ENCODE measurements at regions not wholly inside any gene's neighbourhood (a gene's known extent, or its start where the extent isn't known, plus 50 kb on each side); places are given as distances from the start of the nearest gene placed in this dataset.

DNA sequence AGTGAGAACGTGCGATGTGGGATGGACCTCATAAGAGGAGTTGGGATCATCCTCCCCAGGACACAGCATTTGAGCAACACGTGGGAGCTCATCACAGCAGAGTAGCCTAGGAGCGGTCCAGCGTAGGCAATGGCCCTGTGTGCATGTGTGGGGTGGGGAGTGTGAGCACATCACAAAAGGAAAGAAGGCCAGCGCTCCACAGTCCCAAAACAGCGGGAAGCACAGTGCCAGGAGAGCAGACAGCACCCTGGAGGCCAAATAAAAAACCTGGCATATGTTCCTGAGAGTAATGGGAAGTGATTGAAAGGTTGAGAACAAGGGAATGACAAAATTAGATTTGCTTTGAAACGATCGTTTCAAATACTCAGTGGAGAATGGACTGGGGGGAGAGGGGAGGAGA is 226.0 kb downstream of the C7orf25 start:
- H2AFZ ChIP-seq (ENCODE audit: low read depth, low read length): no peak overlapping the region
- H3K27ac ChIP-seq (ENCODE audit: low read length): no peak overlapping the region
- H3K9ac ChIP-seq (ENCODE audit: low read depth, low read length): no peak overlapping the region
- H3K4me2 ChIP-seq (ENCODE audit: insufficient read depth, low read length): no peak overlapping the region
- no peaks in the 10 kb centered on the region for H3K9me3 ChIP-seq (ENCODE audit: insufficient read depth, low read length, severe bottlenecking)
- TF ChIP-seq EZH2 (IDR thresholded peaks at IDR 0.05; ENCODE audit: borderline replicate concordance, low read depth, low read length, severe bottlenecking): no peak
- TF ChIP-seq, protein P1, sequence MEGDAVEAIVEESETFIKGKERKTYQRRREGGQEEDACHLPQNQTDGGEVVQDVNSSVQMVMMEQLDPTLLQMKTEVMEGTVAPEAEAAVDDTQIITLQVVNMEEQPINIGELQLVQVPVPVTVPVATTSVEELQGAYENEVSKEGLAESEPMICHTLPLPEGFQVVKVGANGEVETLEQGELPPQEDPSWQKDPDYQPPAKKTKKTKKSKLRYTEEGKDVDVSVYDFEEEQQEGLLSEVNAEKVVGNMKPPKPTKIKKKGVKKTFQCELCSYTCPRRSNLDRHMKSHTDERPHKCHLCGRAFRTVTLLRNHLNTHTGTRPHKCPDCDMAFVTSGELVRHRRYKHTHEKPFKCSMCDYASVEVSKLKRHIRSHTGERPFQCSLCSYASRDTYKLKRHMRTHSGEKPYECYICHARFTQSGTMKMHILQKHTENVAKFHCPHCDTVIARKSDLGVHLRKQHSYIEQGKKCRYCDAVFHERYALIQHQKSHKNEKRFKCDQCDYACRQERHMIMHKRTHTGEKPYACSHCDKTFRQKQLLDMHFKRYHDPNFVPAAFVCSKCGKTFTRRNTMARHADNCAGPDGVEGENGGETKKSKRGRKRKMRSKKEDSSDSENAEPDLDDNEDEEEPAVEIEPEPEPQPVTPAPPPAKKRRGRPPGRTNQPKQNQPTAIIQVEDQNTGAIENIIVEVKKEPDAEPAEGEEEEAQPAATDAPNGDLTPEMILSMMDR (IDR thresholded peaks at IDR 0.05; ENCODE audit: borderline replicate concordance, extremely low read depth, low read length, poor library complexity, severe bottlenecking): no peak
- H4K20me1 ChIP-seq (ENCODE audit: insufficient read depth, low read length): no peaks in the 10 kb centered on the region
- H3K4me3 ChIP-seq (ENCODE audit: low read depth in 1 of 2, low read length in 2 of 2): no peak overlapping the region
- H3K79me2 ChIP-seq (ENCODE audit: insufficient read depth, low read length): no peaks in the 10 kb centered on the region
- no peaks in the 10 kb centered on the region for H3K36me3 ChIP-seq (ENCODE audit: insufficient read depth, low read length)
- H3K27me3 ChIP-seq (ENCODE audit: insufficient read depth, low read length, poor library complexity): no peaks in the 10 kb centered on the region
- H3K4me1 ChIP-seq (ENCODE audit: insufficient read depth, low read length): no peaks in the 10 kb centered on the region
- no peak for ATAC-seq (ENCODE audit: insufficient read depth, low read depth)
- DNase-seq: no peak

DNA sequence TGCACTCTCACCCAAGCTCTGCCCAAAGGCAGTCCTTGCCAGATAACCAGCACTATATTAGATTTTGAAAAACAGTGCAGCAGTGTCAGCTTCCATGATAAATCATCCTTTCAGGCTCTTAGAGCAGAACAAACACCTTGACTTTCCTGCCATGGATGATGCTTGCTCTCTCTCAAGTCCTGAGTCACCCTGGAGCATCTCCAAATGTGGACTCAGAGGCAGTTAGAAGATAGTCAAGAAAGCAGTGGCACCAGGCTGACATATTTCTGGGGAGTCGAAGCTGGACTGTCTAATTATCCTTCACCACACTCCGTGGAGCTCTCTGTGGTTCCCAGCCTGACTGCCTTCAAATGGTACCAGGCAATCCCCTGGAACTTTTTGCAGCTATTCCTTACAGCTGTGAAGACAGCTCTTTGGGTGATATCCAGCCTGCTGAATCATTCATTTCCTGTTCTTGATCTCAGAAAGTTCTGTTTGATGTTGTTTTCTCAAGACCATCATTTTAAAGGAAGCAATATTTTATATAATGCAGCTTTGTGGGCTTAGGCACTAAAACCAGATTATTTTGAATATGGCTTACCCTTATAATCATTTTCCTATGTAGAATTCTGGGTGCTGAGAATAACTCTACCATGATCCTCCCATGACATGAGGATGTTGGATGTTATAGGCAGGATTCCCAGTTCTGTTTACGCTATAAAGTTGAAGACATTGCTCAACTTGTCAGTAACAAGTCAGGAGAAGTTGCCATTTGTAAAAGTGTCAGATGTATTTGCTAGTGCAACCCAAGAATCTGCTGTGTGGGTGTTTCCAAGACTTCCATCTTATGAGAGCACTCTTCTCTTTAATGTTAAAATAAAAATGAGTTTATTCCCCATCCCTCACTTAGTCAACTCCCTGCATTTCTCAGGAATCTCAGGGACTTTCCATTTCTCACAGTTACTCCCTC is 233.8 kb downstream of the C7orf25 start:
- no peak overlapping the region for H3K4me3 ChIP-seq (ENCODE audit: low read depth in 1 of 2, low read length in 2 of 2)
- peak; percentile 64 for ATAC-seq (ENCODE audit: insufficient read depth, low read depth)
- no peak overlapping the region for H3K9ac ChIP-seq (ENCODE audit: low read depth, low read length)
- peaks cover 17% of the 10 kb centered on the region for H3K4me1 ChIP-seq (ENCODE audit: insufficient read depth, low read length)
- H3K27ac ChIP-seq (ENCODE audit: low read length): peak overlapping the region; percentile 17; the same call in 1 of the 2 replicates
- H3K4me2 ChIP-seq (ENCODE audit: insufficient read depth, low read length): no peak overlapping the region
- no peak for TF ChIP-seq EZH2 (IDR thresholded peaks at IDR 0.05; ENCODE audit: borderline replicate concordance, low read depth, low read length, severe bottlenecking)
- TF ChIP-seq, protein P1 (IDR thresholded peaks at IDR 0.05; ENCODE audit: borderline replicate concordance, extremely low read depth, low read length, poor library complexity, severe bottlenecking): no peak
- H4K20me1 ChIP-seq (ENCODE audit: insufficient read depth, low read length): no peaks in the 10 kb centered on the region
- no peak for DNase-seq
- H3K9me3 ChIP-seq (ENCODE audit: insufficient read depth, low read length, severe bottlenecking): no peaks in the 10 kb centered on the region
- H3K36me3 ChIP-seq (ENCODE audit: insufficient read depth, low read length): no peaks in the 10 kb centered on the region
- H3K79me2 ChIP-seq (ENCODE audit: insufficient read depth, low read length): no peaks in the 10 kb centered on the region
- H2AFZ ChIP-seq (ENCODE audit: low read depth, low read length): no peak overlapping the region
- H3K27me3 ChIP-seq (ENCODE audit: insufficient read depth, low read length, poor library complexity): no peaks in the 10 kb centered on the region

DNA sequence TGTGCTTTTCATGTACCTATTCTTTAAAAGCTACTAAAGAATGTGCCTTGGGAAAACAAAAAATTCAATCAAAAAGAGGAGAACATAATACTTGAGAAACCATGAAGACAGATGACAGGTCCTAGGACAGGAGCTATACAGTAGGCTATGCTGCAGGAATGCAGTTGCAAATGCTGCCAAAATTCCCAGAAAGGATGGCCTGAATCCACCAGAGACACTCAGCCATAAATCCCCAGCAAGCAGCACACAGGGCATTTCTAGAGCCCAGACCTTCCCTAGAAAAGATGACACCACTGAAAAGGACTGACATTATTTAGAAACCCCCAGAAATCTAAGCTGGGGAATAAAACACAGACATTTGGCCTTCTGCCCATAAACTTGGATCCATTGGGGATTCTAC is 237.3 kb downstream of the C7orf25 start:
- DNase-seq (no peak), ATAC-seq (ENCODE audit: insufficient read depth, low read depth) (no peak)
- Histone ChIP-seq H3K27me3 (ENCODE audit: insufficient read depth, low read length, poor library complexity) (no peaks in the 10 kb centered on the region), H3K79me2 (ENCODE audit: insufficient read depth, low read length) (no peaks in the 10 kb centered on the region), H3K9me3 (ENCODE audit: insufficient read depth, low read length, severe bottlenecking) (no peaks in the 10 kb centered on the region), H3K36me3 (ENCODE audit: insufficient read depth, low read length) (no peaks in the 10 kb centered on the region), H3K9ac (ENCODE audit: low read depth, low read length) (no peak overlapping the region), H2AFZ (ENCODE audit: low read depth, low read length) (no peak overlapping the region), H3K4me1 (ENCODE audit: insufficient read depth, low read length) (peaks cover 17% of the 10 kb centered on the region), H3K27ac (ENCODE audit: low read length) (no peak overlapping the region), H3K4me2 (ENCODE audit: insufficient read depth, low read length) (no peak overlapping the region), H4K20me1 (ENCODE audit: insufficient read depth, low read length) (no peaks in the 10 kb centered on the region), H3K4me3 (ENCODE audit: low read depth in 1 of 2, low read length in 2 of 2) (no peak overlapping the region)
- TF ChIP-seq EZH2 (IDR thresholded peaks at IDR 0.05; ENCODE audit: borderline replicate concordance, low read depth, low read length, severe bottlenecking): no peak
- TF ChIP-seq, protein P1 (IDR thresholded peaks at IDR 0.05; ENCODE audit: borderline replicate concordance, extremely low read depth, low read length, poor library complexity, severe bottlenecking): no peak

Data from DND-41 (cell line).